ENCODE measurements at regions not wholly inside any gene's neighbourhood (a gene's known extent, or its start where the extent isn't known, plus 50 kb on each side); places are given as distances from the start of the nearest gene placed in this dataset.

- no peak for DNase-seq
These were observed 623.0 kb downstream of the NPHP4 start for GRCh38 chr1:5369223-5369622.

DNA sequence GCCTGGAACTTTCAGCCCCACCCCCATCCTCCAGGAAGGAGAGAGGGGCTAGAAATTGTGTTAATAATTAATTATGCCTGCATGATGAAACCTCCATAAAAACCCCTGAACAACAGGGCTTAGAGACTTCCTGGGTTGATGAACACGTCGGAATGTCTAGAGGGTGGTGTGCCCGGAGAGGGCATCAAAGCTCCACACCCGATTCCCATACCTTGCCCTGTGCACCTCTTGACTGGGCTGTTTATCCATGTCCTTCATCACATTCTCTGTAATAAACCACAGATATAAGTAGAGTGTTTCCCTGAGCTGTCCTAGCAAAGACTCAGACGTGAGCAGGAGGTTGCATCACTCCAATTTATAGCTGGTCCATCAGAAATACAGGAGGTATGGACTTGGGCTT, 624.0 kb downstream of the NPHP4 start:
- DNase-seq, result no peak

DNA sequence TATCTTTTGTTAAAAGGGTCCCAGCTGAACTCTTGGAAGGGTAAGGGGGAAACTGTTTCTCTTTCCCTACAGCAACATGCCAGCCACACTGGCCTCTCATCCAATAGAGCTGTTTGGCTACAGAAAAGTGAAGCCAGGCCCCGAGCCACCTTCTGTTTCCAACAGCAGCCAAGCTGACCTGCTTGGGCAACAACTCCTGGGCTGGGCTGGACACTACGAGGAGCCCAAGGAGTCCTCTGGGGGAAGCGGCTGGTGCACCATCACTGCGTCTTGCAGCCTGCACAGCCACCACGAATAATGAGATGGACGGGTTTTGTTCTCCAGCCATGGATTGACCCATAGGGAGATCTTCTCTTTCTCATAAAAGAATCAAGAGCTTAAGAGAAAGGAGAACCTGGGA, 624.9 kb downstream of the NPHP4 start:
- no peak for DNase-seq

DNA sequence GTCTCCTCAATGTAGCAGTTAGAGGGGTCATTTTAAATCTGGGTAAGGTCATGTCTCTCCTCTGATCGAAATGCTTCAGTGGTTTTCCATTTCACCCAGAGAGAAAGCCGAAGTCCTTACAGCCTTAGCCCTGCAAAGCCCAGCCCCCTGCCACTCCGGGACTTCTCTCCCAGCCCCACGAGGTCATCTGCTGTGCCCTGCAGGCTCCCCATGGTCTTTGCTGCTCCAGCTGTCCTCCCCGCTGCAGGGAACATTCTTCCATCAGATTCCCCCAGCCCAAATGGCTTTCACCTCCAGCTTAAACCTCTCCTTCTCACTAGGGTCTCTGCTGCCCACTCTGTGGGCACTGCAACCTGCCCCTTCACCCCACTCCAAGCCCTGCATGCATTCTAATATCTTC, 626.5 kb downstream of the NPHP4 start:
- DNase-seq, result no peak

GRCh38 chr1:5364591-5364990, 627.6 kb downstream of the NPHP4 start:
- DNase-seq, result no peak

- DNase-seq, result no peak
These were observed 637.5 kb downstream of the NPHP4 start for GRCh38 chr1:5354681-5355080.

DNA sequence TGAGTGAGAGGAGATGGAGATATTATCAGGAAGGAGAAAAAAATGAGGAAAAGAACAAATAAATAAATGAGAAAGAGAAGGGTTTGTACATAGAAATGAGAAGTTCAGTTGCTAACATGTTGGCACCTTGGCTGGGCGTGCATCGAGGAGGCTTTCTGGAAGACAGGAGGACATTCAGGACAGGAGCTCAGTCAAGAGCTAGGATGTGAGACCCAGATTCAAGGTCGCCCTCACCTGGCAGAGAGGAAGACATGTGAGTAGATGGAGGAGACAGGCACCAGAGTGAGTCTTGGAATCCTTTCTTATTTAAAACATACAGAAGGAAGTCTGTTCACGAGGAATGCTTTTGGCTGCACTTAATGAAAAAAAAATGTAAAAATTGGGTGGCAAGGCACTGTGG, 640.9 kb downstream of the NPHP4 start:
- no peak for DNase-seq

DNA sequence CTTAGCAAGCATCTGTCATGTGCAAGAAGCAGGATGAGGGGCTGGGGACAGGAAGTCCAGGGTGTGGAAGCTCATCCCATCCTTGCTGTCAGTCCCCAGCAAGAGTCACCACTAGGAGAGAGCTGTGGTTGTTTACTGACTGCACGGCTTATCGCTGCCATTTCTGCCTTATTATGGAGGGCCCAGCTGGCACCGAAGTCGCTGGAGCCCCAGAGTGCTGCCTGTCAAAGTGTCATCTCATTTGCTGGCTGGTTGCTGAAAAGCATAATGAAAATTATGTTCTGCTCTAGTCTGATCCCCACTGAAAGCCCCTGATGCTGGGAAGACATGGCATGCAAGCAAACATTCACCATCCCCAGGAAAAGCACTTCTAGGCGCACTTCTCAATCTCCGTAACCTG, 642.7 kb downstream of the NPHP4 start:
- no peak for DNase-seq

GRCh38 chr1:5348732-5349465, 643.3 kb downstream of the NPHP4 start:
- no peak for DNase-seq

- DNase-seq, result no peak
These were observed 644.5 kb downstream of the NPHP4 start for GRCh38 chr1:5347726-5348125.

GRCh38 chr1:5345556-5345955, 646.7 kb downstream of the NPHP4 start:
- DNase-seq, result no peak

DNA sequence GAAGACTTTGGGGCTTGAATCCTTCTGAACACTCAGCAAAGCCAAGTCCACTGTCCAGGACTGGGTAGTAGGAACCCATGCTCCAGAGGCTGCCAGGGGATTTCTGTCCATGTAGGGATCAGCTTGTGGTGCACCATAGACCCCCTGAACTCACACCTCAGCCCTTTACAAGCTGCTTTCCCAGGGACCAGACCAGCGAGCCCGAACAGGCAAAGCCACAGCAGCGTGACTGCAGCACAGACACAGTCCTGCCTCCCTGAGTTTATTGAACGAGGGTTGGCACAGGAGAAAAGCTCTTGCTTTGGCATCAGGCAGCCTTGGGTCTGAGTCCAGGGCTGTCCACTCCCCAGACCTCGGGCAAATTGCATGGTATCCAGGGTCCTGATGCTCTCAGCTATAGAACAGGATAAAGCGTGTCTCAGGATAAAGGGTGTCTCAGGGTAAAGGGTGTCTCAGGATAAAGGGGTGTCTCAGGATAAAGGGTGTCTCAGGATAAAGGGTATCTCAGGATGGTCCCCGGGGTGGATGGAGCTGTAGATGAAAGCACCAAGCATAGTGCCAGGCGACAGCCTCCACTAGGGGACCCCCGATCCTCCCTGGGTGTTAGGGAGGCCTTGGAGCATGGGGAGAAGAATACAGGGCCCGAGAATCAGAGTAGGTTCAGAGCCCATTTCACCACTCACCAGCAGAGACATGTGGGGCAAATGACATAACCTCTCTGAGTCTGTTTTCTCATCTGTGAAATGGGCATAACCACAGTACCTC, 648.8 kb downstream of the NPHP4 start:
- no peak for DNase-seq

- DNase-seq, result no peak
These were observed 649.4 kb downstream of the NPHP4 start for GRCh38 chr1:5342830-5343229.

- no peak for DNase-seq
These were observed 650.1 kb downstream of the NPHP4 start for GRCh38 chr1:5342172-5342571.

DNA sequence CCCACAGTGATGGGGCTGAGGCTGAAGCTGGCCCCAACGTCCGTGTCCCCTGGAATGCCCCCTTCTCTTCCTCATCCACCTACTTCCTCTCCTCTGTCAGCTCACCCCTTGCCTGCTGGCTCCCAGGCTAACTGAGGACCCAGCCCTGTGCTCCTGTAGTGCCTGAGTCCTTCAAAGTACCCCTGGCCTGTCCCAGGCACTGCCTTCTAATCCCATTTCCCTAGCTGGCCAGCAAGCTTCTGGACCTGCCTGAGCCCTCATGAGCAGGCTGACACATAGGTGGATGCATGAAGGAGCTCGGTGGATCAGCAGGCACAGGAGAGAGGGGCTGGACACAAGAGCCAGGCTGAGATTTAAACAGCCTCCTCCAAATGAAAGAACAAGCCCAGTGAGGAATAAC, 650.8 kb downstream of the NPHP4 start:
- no peak for DNase-seq

GRCh38 chr1:5340560-5341130, 651.6 kb downstream of the NPHP4 start:
- DNase-seq, result no peak

- no peak for DNase-seq
These were observed 653.8 kb downstream of the NPHP4 start for GRCh38 chr1:5338466-5338865.

DNA sequence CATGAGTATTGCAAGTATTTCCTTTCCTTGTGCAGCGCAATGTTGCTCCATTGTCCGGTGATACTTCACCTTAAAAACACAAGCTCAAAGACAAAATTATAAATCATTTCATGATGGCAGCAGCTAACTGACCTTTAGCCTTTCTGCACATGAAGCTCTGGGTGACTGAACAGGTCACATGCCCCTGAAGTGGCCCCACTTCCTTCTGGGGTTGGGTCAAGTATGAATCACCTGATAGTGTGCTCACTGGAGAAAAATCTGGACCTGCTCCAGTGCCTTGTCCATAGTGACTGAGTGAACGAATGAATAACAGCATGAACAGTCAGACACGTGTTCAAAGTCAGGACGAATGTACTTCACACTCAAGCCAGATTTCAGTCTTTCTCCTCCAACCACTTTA, 658.9 kb downstream of the NPHP4 start:
- DNase-seq, result no peak

- DNase-seq, result no peak
These were observed 661.1 kb downstream of the NPHP4 start for GRCh38 chr1:5331101-5331500.

GRCh38 chr1:5329068-5329739, 663.0 kb downstream of the NPHP4 start:
- no peak for DNase-seq

DNA sequence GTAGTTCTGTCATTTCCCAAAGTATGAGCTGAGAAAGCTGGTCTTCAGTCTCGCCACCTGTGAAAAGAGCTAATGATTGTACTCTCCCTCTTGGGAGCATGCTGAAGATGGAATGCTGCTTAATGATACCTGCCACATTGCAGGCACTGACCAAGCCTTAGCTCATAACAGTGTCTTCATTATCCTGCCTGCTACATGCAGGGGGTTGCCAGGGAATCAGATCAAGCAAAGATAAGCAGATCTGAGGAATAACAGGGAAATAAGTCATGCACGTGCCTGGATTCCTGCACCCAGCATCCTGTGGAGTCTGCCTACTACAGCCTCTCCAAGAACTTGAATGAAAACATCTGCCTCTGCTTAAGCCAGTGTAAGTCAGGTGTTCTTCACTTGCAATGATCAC, 667.3 kb downstream of the NPHP4 start:
- no peak for DNase-seq

GRCh38 chr1:5318143-5318816, 663.9 kb downstream of the AJAP1 start:
- no peak for DNase-seq

GRCh38 chr1:5317391-5317790, 663.0 kb downstream of the AJAP1 start:
- no peak for DNase-seq
